GM13976 (cell line): ENCODE measurements at regions not wholly inside any gene's neighbourhood (a gene's known extent, or its start where the extent isn't known, plus 50 kb on each side); places are given as distances from the start of the nearest gene placed in this dataset.

Experiments used
- DNase-seq: peaks from one replicate; pipeline ENCODE4 v3.0.0; 2012; ENCODE audit warnings: low spot score
- in situ Hi-C: fragments of 300-500 bp; cut with MboI; formaldehyde crosslinking; loops from one replicate; pipeline ENCODE4 v1.12.0; 2022; ENCODE audit warnings: low sequenced_read_pairs, mixed read lengths, inconsistent platforms; ENCODE audit not compliant: unreplicated experiment
- TF ChIP-seq, protein P1 (sequence below): IDR thresholded peaks from 2 replicates; pipeline ENCODE4 v1.5.1; 2012; ENCODE audit warnings: borderline replicate concordance, mild to moderate bottlenecking; ENCODE audit not compliant: insufficient read depth; ENCODE audit errors: extremely low read depth, missing control alignments, control extremely low read depth

DNA sequence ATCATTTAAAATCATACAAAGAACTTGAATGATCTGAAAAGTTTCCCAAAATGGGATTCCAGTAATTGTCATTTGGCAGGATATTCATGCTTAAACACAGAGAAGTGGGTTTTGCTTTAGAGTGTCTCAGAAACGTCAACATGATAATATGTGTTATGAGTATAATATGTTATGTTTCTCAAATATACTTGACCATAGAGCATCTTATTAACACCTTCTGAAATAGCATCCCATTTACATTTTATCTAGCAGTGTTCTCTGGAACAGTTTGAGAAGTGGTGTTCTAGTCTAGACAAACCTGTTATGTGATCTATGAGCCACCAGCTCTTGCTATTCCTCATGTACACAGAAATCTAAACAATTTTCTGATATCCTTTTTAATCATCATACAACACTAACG is 588.8 kb upstream of the PBX1 start:
- no peak for DNase-seq
- TF ChIP-seq, protein P1, sequence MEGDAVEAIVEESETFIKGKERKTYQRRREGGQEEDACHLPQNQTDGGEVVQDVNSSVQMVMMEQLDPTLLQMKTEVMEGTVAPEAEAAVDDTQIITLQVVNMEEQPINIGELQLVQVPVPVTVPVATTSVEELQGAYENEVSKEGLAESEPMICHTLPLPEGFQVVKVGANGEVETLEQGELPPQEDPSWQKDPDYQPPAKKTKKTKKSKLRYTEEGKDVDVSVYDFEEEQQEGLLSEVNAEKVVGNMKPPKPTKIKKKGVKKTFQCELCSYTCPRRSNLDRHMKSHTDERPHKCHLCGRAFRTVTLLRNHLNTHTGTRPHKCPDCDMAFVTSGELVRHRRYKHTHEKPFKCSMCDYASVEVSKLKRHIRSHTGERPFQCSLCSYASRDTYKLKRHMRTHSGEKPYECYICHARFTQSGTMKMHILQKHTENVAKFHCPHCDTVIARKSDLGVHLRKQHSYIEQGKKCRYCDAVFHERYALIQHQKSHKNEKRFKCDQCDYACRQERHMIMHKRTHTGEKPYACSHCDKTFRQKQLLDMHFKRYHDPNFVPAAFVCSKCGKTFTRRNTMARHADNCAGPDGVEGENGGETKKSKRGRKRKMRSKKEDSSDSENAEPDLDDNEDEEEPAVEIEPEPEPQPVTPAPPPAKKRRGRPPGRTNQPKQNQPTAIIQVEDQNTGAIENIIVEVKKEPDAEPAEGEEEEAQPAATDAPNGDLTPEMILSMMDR = no peak
- in situ Hi-C loops = no loop called here

DNA sequence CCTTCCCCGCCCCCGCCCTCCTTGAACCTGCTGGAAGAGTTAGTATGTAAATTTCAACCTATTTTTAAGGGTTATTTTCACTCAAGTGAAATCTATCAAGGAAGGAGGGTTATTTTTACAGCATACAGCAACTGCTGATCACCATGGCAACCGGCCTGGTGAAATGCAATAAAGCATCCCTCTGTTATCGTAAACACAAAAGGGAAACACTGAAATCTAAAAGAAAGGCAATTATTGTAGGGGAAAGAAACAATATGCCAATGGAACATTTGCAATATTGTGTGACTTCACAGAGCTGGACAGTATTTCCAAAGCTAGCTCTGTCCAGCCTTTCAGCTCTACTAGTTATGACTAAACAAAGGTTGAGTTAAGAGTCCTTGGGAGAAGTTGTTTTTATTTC is 588.3 kb upstream of the PBX1 start:
- in situ Hi-C loops = no loop called here
- TF ChIP-seq, protein P1 = no peak
- DNase-seq = no peak

DNA sequence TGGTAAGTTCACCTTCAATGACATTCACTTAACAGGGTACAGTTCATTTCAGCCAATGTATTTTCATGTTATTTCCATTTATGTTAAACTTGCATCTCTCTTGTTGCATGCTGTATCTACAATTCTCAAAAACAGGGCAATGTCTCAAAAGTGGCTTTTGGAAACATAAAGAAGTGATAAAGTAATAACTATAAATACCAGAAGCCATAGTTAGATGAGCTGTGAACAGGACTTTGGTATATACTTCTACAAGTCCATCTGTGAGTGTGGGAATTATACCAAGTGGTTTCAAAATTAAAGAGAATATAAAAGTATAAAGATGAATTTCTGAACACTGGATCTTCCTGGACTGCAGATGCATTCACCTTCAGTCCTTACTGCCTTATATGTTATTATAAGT is 585.4 kb upstream of the PBX1 start:
- TF ChIP-seq, protein P1 = no peak
- in situ Hi-C loops = no loop called here
- no peak for DNase-seq

DNA sequence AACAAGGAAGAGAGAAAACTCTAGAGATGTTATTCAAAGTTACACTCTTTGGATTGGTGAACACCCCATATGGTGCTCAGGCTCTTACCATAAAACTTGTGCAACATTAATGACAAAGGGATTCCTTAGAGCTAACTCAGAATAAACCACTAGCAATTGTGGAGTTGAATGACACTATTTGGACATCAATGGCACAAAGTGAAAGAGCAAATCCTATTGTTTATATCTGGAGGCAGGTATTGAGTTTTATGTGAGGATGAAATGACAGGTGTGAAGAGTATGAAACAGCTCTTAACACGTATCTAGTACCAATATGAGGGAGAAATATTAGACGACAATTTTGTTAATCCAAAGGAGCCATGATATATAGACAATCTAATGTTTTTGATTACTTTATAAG is 584.9 kb upstream of the PBX1 start:
- DNase-seq = no peak
- in situ Hi-C loops = no loop called here
- TF ChIP-seq, protein P1 = no peak

DNA sequence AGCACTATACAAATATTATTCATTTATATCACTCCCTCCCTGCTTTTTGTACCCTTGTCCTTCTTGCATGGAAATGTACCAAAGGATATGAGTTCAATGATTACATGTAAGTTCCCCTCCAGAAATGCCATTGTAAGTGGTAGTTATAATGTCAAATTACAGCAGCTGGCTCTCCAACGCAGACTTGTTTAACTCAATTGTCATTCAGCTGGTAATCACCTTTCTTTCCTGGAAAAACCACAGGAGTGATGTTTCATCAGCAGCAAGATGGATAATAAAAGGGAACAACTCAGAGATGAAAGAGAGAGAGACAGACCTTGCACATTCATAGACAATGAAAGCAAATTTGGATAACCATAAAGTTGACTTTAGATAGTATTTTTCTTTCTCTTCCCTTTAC is 578.6 kb upstream of the PBX1 start:
- no peak for DNase-seq
- in situ Hi-C loops = no loop called here
- TF ChIP-seq, protein P1 = no peak

DNA sequence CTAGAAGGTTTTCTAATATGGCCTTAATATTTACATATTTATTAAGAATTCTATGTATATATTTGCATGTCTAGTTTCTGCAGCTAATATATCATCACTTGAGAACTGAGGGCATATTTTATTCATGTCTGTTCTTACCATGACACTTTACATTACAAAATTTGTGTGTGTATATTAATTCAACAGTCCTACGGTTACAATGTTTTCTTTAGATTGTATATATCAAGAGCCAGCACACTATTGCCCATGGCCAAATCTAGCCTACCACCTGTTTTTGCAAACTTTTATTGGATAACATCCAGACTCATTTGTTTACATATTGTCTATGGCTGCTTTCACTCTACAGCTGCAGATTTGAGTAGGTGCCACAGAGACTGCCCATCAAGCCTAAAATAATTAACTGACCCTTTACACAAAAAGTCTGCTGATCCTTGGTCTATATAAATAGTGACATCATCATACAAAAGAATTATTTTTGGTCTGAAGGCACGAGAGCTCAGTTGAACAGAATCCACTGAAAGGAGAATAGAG is 577.4 kb upstream of the PBX1 start:
- DNase-seq = no peak
- TF ChIP-seq, protein P1 = no peak
- in situ Hi-C loops = no loop called here

DNA sequence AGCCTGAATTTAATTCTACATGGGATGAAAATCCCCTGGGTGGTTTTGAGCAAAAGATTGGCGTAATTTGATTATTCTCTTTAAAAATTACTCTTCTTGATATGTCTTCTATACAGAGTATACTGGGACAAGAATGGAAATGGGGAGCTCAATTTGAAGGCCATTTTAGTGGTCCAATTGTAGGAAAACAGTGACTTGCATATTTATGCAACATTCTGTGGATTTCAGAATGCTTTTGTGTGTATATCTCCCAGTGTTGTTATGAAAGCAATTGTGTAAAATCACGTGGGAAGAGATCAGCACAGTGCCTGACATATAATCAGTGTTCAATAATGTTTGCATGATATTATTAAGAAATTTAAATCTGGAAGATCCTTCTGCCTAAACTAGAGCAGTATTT is 575.9 kb upstream of the PBX1 start:
- no peak for DNase-seq
- in situ Hi-C loops = no loop called here
- TF ChIP-seq, protein P1 = no peak
